SH-SY5Y (cell line): ENCODE measurements at regions not wholly inside any gene's neighbourhood (a gene's known extent, or its start where the extent isn't known, plus 50 kb on each side); places are given as distances from the start of the nearest gene placed in this dataset.

ENCODE experiments used
- GATA2 ChIP-seq: IDR thresholded peaks from 2 replicates; pipeline ENCODE4 v1.6.1; 2011; ENCODE audit warnings: mild to moderate bottlenecking, low read depth, low read length
- GATA3 ChIP-seq: IDR thresholded peaks from 2 replicates; pipeline ENCODE4 v1.6.1; 2011; ENCODE audit warnings: low read depth, mild to moderate bottlenecking, low read length, moderate library complexity

DNA sequence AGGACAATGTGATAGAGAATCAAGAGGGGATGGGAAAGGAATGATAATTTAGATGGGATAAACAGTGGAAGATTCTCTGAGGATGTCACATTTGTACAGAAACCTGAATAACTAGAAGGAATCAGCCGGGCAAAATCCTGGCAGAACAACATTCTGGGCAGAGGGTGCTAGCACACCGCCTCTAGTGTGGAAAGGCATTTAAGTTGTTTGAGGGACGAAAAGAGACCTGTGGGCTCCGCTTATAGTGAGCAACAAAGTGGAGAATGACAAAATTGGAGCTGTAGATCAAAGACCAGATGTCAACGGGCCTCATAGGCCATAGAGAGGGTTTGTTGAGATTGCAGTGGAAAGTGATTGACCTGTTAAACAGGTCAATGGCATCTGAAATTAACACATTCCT is 596.0 kb upstream of the SLIT2 start:
- TF ChIP-seq GATA2 = no peak
- TF ChIP-seq GATA3 = no peak
